ENCODE measurements at regions not wholly inside any gene's neighbourhood (a gene's known extent, or its start where the extent isn't known, plus 50 kb on each side); places are given as distances from the start of the nearest gene placed in this dataset.

DNA sequence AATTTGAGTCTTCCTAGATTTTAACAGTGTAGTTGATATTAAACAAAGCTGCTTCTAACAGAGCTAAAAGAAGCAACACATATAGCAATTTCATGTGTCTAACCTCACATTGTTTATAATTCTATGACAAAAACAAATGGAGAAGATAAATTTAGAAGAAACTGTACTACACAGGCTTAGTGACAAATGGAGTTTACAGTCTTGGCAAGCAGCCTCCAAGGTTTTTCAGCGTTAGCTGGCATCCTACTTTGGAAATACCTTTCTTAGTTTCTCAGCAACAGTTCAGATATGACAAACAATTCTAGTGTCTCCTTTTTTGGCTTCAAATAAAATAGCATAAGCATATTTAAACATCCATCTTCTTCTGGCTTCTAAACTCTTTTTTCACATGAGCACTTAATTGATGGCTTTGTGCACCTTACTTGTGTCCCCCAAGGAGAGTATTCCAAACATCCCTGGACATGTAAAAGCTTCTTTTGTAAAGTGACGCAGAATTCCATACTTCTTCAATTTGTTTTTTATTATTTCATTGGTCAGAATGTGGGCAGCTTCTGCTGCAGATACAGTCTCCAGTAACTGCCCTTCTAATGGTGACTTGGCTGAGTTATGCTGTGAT lies 249.8 kb downstream of the ANTXR2 start:
- no peak for TF ChIP-seq EZH2 (IDR thresholded peaks at IDR 0.05; ENCODE audit: borderline replicate concordance, low read depth, low read length, severe bottlenecking)
- TF ChIP-seq, protein P1, sequence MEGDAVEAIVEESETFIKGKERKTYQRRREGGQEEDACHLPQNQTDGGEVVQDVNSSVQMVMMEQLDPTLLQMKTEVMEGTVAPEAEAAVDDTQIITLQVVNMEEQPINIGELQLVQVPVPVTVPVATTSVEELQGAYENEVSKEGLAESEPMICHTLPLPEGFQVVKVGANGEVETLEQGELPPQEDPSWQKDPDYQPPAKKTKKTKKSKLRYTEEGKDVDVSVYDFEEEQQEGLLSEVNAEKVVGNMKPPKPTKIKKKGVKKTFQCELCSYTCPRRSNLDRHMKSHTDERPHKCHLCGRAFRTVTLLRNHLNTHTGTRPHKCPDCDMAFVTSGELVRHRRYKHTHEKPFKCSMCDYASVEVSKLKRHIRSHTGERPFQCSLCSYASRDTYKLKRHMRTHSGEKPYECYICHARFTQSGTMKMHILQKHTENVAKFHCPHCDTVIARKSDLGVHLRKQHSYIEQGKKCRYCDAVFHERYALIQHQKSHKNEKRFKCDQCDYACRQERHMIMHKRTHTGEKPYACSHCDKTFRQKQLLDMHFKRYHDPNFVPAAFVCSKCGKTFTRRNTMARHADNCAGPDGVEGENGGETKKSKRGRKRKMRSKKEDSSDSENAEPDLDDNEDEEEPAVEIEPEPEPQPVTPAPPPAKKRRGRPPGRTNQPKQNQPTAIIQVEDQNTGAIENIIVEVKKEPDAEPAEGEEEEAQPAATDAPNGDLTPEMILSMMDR (IDR thresholded peaks at IDR 0.05; ENCODE audit: borderline replicate concordance, extremely low read depth, low read length, poor library complexity, severe bottlenecking), result no peak
